ENCODE measurements at regions not wholly inside any gene's neighbourhood (a gene's known extent, or its start where the extent isn't known, plus 50 kb on each side); places are given as distances from the start of the nearest gene placed in this dataset.
A peak's percentile ranks its signal among the peaks of the same experiment; 100 is the strongest.

DNA sequence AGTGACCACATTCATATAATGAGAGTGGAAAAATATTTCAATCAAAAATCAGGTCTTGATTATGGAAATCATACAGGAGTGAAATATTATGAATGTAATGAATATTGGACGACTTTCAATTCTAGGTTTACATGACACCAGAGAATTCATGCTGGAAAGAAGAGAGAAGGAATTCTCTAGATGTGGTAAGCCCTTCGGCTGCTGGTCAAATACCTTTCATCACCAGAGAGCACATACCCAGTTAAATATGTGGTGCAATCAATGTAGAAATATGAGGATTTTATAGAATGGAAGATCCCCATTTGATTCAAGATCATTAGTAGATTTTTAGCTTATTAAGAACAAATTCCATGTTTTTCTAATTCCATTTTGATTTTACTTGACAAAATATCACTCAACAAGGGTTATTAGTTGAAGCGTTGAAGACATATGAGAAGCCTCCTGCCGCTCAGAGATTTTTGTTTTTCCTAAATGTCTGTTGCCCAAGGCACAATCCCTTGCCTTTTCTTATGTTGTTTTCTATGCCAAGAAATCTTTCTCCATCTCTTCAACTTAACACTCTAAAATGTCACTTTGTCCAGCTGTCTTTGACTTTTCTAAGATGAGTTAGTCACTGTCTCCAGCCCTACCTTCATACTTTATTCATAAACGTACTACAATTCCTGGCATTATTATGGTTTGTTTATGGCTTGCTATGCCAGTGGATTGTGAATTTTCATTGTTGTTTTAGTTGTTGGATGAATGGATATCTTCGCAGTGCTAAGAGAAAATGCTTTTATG lies 72.8 kb upstream of the ZDHHC17 start:
- Histone ChIP-seq H4K12ac (ENCODE audit: low read depth, low read length) (no peak overlapping the region), H2AK5ac (ENCODE audit: low read length) (no peak overlapping the region), H2BK120ac (ENCODE audit: insufficient read depth, low read length, poor library complexity) (no peak overlapping the region), H2BK12ac (ENCODE audit: low read length) (no peak overlapping the region), H3K4me3 (ENCODE audit: low read depth, low read length) (no peak overlapping the region), H4K8ac (ENCODE audit: low read depth, low read length) (no peak overlapping the region), H3K23ac (ENCODE audit: low read length) (no peak overlapping the region), H3K4ac (ENCODE audit: low read depth, low read length) (no peak overlapping the region), H3K27me3 (ENCODE audit: insufficient read depth, low read length) (no peaks in the 10 kb centered on the region), H3K14ac (ENCODE audit: low read length) (no peak overlapping the region), H4K91ac (ENCODE audit: low read depth, low read length) (no peak overlapping the region), H3K9me3 (ENCODE audit: insufficient read depth, low read depth, low read length) (peaks cover 2% of the 10 kb centered on the region), H3K4me1 (ENCODE audit: control insufficient read depth in 1 of 2, insufficient read depth in 2 of 2, low read length in 2 of 2) (peaks cover 5 to 9% of the 10 kb centered on the region in 2 experiments), H3K79me1 (ENCODE audit: low read length) (no peaks in the 10 kb centered on the region), H3K4me2 (ENCODE audit: low read length) (no peak overlapping the region), H3K27ac (ENCODE audit: low read depth, low read length) (no peak overlapping the region), H3K79me2 (ENCODE audit: control insufficient read depth, insufficient read depth, low read length, poor library complexity) (no peaks in the 10 kb centered on the region), H3K9ac (ENCODE audit: low read length) (no peak overlapping the region), H3K18ac (ENCODE audit: low read length) (no peak overlapping the region), H3K36me3 (ENCODE audit: control insufficient read depth in 1 of 2, insufficient read depth in 2 of 2, low read length in 2 of 2) (no peaks in the 10 kb centered on the region), H2BK5ac (ENCODE audit: low read depth, low read length, poor library complexity) (no peak overlapping the region), H2AFZ (ENCODE audit: insufficient read depth, low read length, poor library complexity) (no peak overlapping the region)
- peak; percentile 48 to 74 for DNase-seq
- WGBS (ENCODE audit: extremely low coverage, insufficient coverage, insufficient read length), result no CpG with 5 or more reads among the region's 6 CpGs

- H3K36me3 ChIP-seq (ENCODE audit: control insufficient read depth in 1 of 2, insufficient read depth in 2 of 2, low read length in 2 of 2), result no peaks in the 10 kb centered on the region
- no peak for DNase-seq
- no peak overlapping the region for H2AK5ac ChIP-seq (ENCODE audit: low read length)
- no peak overlapping the region for H2AFZ ChIP-seq (ENCODE audit: insufficient read depth, low read length, poor library complexity)
- no peaks in the 10 kb centered on the region for H3K27me3 ChIP-seq (ENCODE audit: insufficient read depth, low read length)
- peaks cover 2% of the 10 kb centered on the region for H3K9me3 ChIP-seq (ENCODE audit: insufficient read depth, low read depth, low read length)
- H4K91ac ChIP-seq (ENCODE audit: low read depth, low read length), result peak overlapping the region; percentile 33
- H3K14ac ChIP-seq (ENCODE audit: low read length), result peak overlapping the region; percentile 59
- H3K23ac ChIP-seq (ENCODE audit: low read length), result no peak overlapping the region
- H3K18ac ChIP-seq (ENCODE audit: low read length), result no peak overlapping the region
- H2BK12ac ChIP-seq (ENCODE audit: low read length), result peak overlapping the region; percentile 53
- H3K27ac ChIP-seq (ENCODE audit: low read depth, low read length), result no peak overlapping the region
- WGBS (ENCODE audit: extremely low coverage, insufficient coverage, insufficient read length), result no CpG with 5 or more reads among the region's 3 CpGs
- H4K8ac ChIP-seq (ENCODE audit: low read depth, low read length), result peak overlapping the region; percentile 66
- H3K79me1 ChIP-seq (ENCODE audit: low read length), result no peaks in the 10 kb centered on the region
- H2BK5ac ChIP-seq (ENCODE audit: low read depth, low read length, poor library complexity), result peak overlapping the region; percentile 38
- H4K12ac ChIP-seq (ENCODE audit: low read depth, low read length), result no peak overlapping the region
- H3K4ac ChIP-seq (ENCODE audit: low read depth, low read length), result no peak overlapping the region
- peaks cover 9 to 10% of the 10 kb centered on the region in 2 experiments for H3K4me1 ChIP-seq (ENCODE audit: control insufficient read depth in 1 of 2, insufficient read depth in 2 of 2, low read length in 2 of 2)
- H2BK120ac ChIP-seq (ENCODE audit: insufficient read depth, low read length, poor library complexity), result peak overlapping the region; percentile 90
- no peak overlapping the region for H3K4me3 ChIP-seq (ENCODE audit: low read depth, low read length)
- H3K79me2 ChIP-seq (ENCODE audit: control insufficient read depth, insufficient read depth, low read length, poor library complexity), result no peaks in the 10 kb centered on the region
- no peak overlapping the region for H3K4me2 ChIP-seq (ENCODE audit: low read length)
- H3K9ac ChIP-seq (ENCODE audit: low read length), result no peak overlapping the region
Measured at GRCh38 chr12:76692846-76693245, 71.1 kb upstream of the ZDHHC17 start.

- H2AK5ac ChIP-seq (ENCODE audit: low read length), result peak overlapping the region; percentile 29
- H2BK5ac ChIP-seq (ENCODE audit: low read depth, low read length, poor library complexity), result no peak overlapping the region
- no CpG with 5 or more reads among the region's 7 CpGs for WGBS (ENCODE audit: extremely low coverage, insufficient coverage, insufficient read length)
- H3K4me3 ChIP-seq (ENCODE audit: low read depth, low read length), result no peak overlapping the region
- H2BK120ac ChIP-seq (ENCODE audit: insufficient read depth, low read length, poor library complexity), result no peak overlapping the region
- no peaks in the 10 kb centered on the region for H3K79me2 ChIP-seq (ENCODE audit: control insufficient read depth, insufficient read depth, low read length, poor library complexity)
- H4K12ac ChIP-seq (ENCODE audit: low read depth, low read length), result no peak overlapping the region
- H3K4me2 ChIP-seq (ENCODE audit: low read length), result no peak overlapping the region
- no peak overlapping the region for H3K23ac ChIP-seq (ENCODE audit: low read length)
- peaks cover 2% of the 10 kb centered on the region for H3K9me3 ChIP-seq (ENCODE audit: insufficient read depth, low read depth, low read length)
- peaks cover 9 to 12% of the 10 kb centered on the region in 2 experiments for H3K4me1 ChIP-seq (ENCODE audit: control insufficient read depth in 1 of 2, insufficient read depth in 2 of 2, low read length in 2 of 2)
- H3K27ac ChIP-seq (ENCODE audit: low read depth, low read length), result no peak overlapping the region
- no peaks in the 10 kb centered on the region for H3K79me1 ChIP-seq (ENCODE audit: low read length)
- no peaks in the 10 kb centered on the region for H3K27me3 ChIP-seq (ENCODE audit: insufficient read depth, low read length)
- no peak overlapping the region for H4K8ac ChIP-seq (ENCODE audit: low read depth, low read length)
- peak overlapping the region; percentile 40 for H3K18ac ChIP-seq (ENCODE audit: low read length)
- H3K36me3 ChIP-seq (ENCODE audit: control insufficient read depth in 1 of 2, insufficient read depth in 2 of 2, low read length in 2 of 2), result no peaks in the 10 kb centered on the region
- DNase-seq, result no peak
- no peak overlapping the region for H2AFZ ChIP-seq (ENCODE audit: insufficient read depth, low read length, poor library complexity)
- no peak overlapping the region for H3K9ac ChIP-seq (ENCODE audit: low read length)
- H3K4ac ChIP-seq (ENCODE audit: low read depth, low read length), result no peak overlapping the region
- H4K91ac ChIP-seq (ENCODE audit: low read depth, low read length), result peak overlapping the region; percentile 43
- peak overlapping the region; percentile 53 for H3K14ac ChIP-seq (ENCODE audit: low read length)
- peak overlapping the region; percentile 27 for H2BK12ac ChIP-seq (ENCODE audit: low read length)
Measured at GRCh38 chr12:76694369-76694768, 69.5 kb upstream of the ZDHHC17 start.

DNA sequence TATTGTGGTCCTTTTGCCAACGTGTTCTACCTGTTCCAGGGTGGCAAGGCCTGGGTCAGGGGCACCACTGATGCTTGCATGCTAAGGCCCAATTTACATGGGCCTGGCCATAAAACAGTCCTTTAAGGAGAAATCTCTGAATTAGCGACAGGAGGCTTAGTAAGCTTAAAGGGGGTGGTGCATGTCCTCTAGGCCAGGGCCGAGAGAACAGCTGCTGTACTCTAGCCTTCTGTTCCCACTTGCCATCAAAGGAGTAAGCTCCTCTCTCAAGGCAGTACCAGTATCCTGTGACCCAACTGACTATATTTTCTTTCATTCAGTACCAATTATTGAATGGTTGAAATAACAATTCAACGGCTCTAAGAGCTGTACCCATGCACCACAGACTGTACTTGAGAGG lies 67.7 kb upstream of the ZDHHC17 start:
- H3K27ac ChIP-seq (ENCODE audit: low read depth, low read length), result no peak overlapping the region
- no peak overlapping the region for H4K8ac ChIP-seq (ENCODE audit: low read depth, low read length)
- no peak overlapping the region for H2BK120ac ChIP-seq (ENCODE audit: insufficient read depth, low read length, poor library complexity)
- no peak overlapping the region for H3K23ac ChIP-seq (ENCODE audit: low read length)
- H3K9ac ChIP-seq (ENCODE audit: low read length), result no peak overlapping the region
- no peak overlapping the region for H2BK12ac ChIP-seq (ENCODE audit: low read length)
- peaks cover 2% of the 10 kb centered on the region for H3K9me3 ChIP-seq (ENCODE audit: insufficient read depth, low read depth, low read length)
- H3K27me3 ChIP-seq (ENCODE audit: insufficient read depth, low read length), result no peaks in the 10 kb centered on the region
- no peaks in the 10 kb centered on the region for H3K79me1 ChIP-seq (ENCODE audit: low read length)
- H3K36me3 ChIP-seq (ENCODE audit: control insufficient read depth in 1 of 2, insufficient read depth in 2 of 2, low read length in 2 of 2), result no peaks in the 10 kb centered on the region
- no peak for DNase-seq
- H3K4me3 ChIP-seq (ENCODE audit: low read depth, low read length), result no peak overlapping the region
- peaks cover 9 to 12% of the 10 kb centered on the region in 2 experiments for H3K4me1 ChIP-seq (ENCODE audit: control insufficient read depth in 1 of 2, insufficient read depth in 2 of 2, low read length in 2 of 2)
- no peak overlapping the region for H2AFZ ChIP-seq (ENCODE audit: insufficient read depth, low read length, poor library complexity)
- H3K14ac ChIP-seq (ENCODE audit: low read length), result no peak overlapping the region
- no peaks in the 10 kb centered on the region for H3K79me2 ChIP-seq (ENCODE audit: control insufficient read depth, insufficient read depth, low read length, poor library complexity)
- no peak overlapping the region for H3K4ac ChIP-seq (ENCODE audit: low read depth, low read length)
- no peak overlapping the region for H2BK5ac ChIP-seq (ENCODE audit: low read depth, low read length, poor library complexity)
- H2AK5ac ChIP-seq (ENCODE audit: low read length), result no peak overlapping the region
- H4K91ac ChIP-seq (ENCODE audit: low read depth, low read length), result no peak overlapping the region
- H3K4me2 ChIP-seq (ENCODE audit: low read length), result no peak overlapping the region
- WGBS (ENCODE audit: extremely low coverage, insufficient coverage, insufficient read length), result no CpG with 5 or more reads among the region's 4 CpGs
- H3K18ac ChIP-seq (ENCODE audit: low read length), result no peak overlapping the region
- no peak overlapping the region for H4K12ac ChIP-seq (ENCODE audit: low read depth, low read length)

All from trophoblast cell (in vitro differentiated cells and primary cell).